H4 (cell line): ENCODE measurements at regions not wholly inside any gene's neighbourhood (a gene's known extent, or its start where the extent isn't known, plus 50 kb on each side); places are given as distances from the start of the nearest gene placed in this dataset.

Source experiments
- DNase-seq: peaks from one replicate; pipeline ENCODE4 v3.0.0-alpha.2; 2015; ENCODE audit warnings: low spot score

DNA sequence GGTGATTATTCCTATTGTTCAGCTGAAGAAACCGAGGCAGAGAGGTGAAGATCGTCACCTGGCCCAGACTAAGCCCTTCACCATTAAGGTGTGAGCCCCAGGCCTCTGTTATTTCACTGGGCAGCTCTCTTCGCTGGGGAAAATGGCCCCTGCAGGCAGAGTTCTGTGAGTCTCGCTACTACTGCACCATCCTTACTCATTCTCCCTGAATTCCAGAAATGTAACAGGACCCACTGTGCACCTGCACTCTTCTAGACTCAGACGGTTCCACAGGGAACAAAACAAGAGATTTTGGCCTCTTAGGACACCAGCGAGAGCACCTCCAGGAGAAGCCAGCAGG, 147.7 kb upstream of the GLI2 start:
- no peak for DNase-seq

DNA sequence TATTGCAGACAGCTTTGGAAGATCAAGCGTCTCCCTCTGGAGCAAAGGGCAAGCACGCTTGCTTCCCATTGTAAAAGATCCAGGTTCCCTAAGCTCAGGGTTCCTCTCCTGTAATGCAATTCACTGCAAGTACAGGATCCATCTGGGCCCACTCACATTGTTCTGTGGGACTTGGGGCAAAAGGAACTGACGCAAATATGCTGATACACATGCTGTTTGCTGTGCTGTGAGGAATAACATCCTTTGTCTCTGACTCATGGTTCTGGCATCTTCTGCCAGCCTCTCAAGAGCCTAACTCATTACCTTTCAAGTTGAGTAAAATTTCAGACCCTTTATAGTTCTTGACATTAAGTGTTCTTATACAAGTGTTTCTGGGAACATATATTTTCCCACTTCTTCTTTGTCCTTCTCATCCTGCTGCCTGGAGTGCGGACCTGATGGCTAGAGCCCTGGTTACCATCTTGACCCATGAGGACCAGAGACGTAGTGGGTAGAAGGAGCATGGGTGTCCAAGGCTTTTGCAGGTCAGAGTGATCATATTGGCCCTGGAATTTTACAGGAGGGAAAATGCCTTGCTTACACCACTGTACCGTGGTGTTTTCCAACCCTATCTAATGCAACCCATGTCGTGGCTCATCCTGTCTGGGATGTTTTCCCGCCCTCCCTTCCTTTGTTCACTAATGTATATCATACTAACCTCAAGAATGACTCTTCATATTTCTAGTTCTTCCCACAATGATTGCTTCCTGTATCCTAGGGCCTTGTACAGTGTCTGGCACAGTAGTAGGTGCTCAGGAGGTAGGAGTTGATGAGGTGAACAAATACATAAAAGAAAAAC, 145.7 kb upstream of the GLI2 start:
- DNase-seq: peak; percentile 20

GRCh38 chr2:120590841-120591240, 144.8 kb upstream of the GLI2 start:
- no peak for DNase-seq

- no peak for DNase-seq
These were observed 144.1 kb upstream of the GLI2 start for GRCh38 chr2:120591572-120591971.

GRCh38 chr2:120592084-120592483, 143.6 kb upstream of the GLI2 start:
- no peak for DNase-seq

GRCh38 chr2:120593921-120594686, 141.6 kb upstream of the GLI2 start:
- no peak for DNase-seq

DNA sequence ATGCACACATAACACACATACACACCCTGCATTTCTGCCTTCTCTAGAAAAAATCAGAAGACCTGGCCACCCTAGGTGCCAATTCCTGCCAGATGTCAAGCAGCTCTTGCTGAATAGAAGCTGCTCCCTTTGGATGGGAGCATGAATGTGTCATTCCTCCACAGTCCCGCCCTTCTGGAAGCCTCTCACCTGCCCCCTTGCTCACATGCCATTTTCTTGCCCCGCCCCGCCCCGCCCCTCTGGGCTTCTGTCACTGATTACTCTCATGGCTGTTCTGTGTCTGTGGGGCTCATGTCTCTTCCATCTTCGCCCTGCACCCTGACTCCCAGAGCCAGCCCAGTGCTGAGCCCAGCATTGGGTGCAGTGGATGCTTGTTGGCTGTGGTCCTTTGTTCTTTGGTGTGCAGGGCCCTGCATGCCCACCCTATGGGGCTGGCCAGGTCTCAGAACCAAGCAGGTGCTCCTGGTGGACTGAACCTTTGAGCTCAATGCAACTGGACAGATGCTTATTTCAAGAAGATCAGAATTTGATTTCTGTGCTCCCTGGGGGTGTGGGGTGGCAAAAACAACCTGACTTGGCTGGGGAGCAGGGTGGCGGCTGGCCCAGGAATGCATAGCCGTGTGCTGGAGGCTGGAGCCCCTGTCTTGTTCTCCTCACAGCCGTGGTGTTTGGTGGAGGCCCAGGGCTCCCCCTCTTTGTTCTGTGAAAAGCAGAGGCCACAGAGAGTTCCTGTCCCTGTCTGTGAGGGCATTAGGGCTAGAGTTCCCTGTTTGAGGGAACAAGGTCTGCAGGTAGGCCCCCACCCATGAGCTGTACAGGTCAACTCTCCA, 140.6 kb upstream of the GLI2 start:
- no peak for DNase-seq

- DNase-seq: no peak
These were observed 139.9 kb upstream of the GLI2 start for GRCh38 chr2:120595739-120596138.

DNA sequence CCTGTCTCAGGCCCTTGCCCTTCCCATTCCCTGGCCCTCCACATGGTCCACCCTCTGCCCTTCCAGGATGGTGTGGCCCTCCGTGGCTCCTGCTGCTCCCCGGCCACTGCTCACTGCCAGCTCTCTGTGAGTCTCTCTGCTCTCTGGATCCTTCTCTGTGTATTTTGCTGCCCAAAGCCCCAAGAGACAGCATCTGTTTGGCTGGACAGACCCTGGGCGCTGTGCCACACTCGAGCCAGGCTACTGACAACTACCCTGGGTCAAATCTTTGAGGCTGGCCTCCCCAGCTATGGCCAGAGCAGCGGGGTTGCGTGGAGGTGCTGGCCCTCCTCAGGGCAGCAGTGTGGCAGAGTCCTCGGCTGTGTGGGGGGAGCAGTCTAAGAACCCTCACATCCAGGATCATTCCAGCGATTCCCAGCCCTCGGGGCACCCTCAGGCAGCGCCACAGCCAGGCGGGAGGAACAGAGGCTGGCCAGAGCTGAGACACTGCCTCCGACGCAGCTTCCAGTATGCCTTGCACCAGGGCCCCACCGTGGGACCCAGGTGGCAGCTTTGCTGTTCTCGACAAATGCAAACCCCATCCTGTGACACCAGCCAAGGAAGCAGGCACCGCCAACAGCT, 139.4 kb upstream of the GLI2 start:
- DNase-seq: no peak

DNA sequence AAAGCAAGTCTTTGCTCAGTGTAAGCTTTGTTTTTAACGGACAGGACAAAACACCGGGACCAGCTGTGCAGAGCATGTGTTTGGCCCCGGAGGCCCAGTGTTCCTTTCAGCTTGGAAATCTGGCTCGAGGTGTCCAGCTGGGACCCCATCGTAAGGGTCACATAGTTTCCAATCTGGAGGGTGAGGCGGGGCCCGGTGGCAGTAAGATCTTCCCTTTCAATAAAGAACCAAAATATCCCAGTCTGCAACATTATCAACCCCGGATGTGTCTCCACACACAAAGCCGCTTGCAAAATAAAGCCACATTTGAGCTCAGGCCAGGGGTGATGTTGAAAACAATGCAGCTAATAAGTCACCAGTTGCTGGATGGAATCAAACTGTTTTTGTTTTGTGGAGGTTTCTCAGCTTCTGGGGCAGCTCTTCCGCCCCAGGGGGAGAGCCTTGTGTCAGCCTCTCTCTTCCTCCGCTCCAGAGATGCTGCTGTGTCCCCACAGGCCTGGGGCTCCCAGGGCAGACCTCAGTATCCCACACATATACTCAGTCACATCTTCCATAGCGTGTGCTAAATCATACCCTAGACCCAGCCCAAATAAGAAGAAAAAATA, 138.6 kb upstream of the GLI2 start:
- DNase-seq: no peak

GRCh38 chr2:120597595-120598193, 138.0 kb upstream of the GLI2 start:
- no peak for DNase-seq

DNA sequence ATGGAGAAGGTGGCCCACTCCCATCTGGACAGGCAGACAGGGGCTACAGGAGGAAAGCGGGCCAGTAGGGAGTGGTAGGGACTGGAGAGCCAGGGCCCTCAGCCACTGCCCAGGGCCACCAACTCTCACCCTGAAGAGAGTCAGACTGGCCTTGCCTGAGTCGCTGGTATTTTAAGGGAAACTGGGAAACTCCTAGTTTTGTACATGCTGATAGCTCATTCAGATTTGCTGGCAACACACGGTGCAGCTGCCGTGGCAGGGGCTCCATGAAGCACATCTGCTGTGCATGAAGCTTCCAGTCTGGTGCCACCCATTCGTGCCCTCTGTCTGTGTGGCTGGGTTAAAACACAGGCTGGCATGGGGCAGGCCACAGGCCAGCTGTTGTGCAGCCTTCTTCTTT, 137.3 kb upstream of the GLI2 start:
- no peak for DNase-seq

- DNase-seq: no peak
These were observed 136.6 kb upstream of the GLI2 start for GRCh38 chr2:120599072-120599471.

DNA sequence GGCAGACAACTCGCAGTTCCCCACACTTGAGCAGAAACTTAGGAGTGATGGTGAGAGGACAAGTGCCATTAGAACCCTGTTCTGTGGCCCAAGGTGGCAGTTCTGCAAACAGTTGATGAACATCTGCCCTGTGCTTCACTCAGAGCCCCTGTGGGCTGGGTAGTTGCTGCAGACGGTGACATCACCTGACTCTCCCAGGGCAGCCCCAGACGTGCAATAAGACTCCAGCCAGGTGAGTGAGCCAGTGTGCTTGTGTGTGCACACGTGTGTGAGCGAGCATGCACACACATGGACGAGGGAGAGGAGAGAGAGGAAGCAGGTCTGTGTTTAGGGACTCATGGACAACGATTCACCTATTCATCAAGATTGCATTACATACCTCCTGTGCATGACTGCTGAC, 136.0 kb upstream of the GLI2 start:
- DNase-seq: no peak

- DNase-seq: no peak
These were observed 135.3 kb upstream of the GLI2 start for GRCh38 chr2:120600335-120600734.

- DNase-seq: no peak
These were observed 134.9 kb upstream of the GLI2 start for GRCh38 chr2:120600786-120601185.

GRCh38 chr2:120601566-120601965, 134.1 kb upstream of the GLI2 start:
- no peak for DNase-seq

GRCh38 chr2:120602251-120602650, 133.4 kb upstream of the GLI2 start:
- no peak for DNase-seq

DNA sequence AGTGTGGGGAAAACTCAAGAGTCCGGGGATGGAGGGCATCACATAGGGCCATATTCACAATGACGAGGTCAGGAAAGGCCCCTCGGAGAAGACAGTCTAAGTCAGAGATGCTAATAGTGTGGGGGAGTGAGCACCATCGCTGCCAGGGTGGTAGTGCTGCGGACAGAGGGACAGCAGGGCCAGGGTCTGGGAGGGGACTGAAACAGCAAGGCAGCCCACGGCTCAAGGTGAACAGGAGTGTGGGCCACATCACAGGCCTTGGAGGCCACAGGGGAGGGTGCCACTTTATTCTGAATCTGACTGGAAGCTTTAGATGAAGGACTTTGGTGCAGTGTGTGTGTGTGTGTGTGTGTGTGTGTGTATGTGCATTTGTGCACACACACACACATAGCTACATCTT, 130.9 kb upstream of the GLI2 start:
- no peak for DNase-seq

DNA sequence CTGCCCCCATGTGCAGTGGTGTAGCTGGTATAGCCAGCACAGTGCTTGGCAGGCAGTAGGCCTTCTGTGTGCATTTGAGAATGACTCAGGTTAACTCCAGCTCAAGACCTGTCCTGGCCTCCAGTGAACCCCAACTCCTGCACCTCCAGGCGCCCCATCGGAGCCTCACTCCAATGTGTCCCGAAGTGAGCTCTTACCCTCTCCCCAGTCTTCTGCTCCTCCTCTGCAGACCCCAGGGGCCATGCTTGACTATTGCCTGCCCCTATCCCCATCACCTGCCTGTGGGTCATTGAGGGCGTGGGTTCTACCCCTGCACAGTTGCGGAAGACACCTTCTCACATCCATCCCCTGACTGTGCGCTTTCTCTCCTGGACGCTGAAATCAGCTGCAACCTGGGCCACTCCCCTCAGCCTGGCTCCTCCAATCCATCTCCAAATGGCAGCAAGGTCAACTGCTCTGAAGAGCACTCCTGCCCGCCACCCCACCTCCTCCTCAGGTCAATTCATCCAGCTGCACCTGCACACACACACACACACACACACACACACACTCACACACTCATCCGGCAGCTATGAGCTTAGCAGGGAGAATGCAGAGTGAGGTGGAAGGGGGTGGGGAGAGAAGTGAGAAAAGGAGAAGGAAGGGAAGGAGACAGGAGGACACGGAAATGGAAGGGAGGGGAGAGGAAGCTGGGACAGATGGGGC, 130.3 kb upstream of the GLI2 start:
- DNase-seq: no peak

DNA sequence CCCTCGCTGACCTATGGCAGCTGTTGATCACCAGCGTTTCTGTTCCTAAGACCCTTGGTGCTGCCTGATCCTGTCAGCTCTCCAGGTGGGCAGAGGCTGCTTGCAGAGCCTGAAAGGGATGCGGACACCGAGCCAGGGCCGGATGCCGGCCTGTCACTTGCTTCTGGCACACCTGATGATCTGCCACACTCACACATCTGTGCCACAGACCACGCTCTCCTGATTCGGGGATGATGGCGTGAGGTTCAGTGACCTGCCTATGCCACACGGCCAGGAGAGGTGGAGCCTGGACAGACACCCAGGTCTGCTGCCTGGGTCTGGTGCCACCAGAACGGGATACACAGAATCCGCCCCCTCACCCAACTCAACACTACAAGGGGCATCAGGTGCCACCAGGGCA, 129.4 kb upstream of the GLI2 start:
- DNase-seq: no peak
